HG03159 (cell line): ENCODE measurements at regions not wholly inside any gene's neighbourhood (a gene's known extent, or its start where the extent isn't known, plus 50 kb on each side); places are given as distances from the start of the nearest gene placed in this dataset.
A peak's percentile ranks its signal among the peaks of the same experiment; 100 is the strongest.
"Not testable (repeated sequence)": the region's sequence is repeated elsewhere in the genome, so short reads cannot be mapped to it uniquely, and the experiment has no call there.

Experiments used
- ATAC-seq: cut with Tn5 transposase; IDR thresholded peaks from one replicate; pipeline ENCODE4 v1.9.1; 2021; ENCODE audit warnings: mild to moderate bottlenecking, moderate library complexity; ENCODE audit not compliant: unreplicated experiment

DNA sequence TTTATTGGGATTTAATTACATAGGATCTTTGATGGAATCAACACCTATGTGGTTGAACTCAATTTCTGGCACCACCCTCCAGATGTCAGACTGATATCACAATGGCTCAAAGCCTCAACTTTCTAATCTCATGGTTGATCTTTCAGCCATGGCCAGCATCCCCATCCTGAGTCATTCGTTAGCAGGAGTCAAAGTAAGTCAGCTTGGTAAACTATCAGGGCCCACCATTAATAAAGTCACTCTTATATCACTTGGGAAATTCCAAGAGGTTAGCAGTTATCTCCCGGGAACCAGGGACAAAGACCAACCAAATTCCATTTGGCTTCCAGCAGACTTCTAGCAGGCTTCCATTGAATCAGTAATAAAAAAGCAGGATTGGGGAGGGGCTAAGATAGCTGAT is 50.7 kb upstream of the TNFSF4 start:
- ATAC-seq = no peak

DNA sequence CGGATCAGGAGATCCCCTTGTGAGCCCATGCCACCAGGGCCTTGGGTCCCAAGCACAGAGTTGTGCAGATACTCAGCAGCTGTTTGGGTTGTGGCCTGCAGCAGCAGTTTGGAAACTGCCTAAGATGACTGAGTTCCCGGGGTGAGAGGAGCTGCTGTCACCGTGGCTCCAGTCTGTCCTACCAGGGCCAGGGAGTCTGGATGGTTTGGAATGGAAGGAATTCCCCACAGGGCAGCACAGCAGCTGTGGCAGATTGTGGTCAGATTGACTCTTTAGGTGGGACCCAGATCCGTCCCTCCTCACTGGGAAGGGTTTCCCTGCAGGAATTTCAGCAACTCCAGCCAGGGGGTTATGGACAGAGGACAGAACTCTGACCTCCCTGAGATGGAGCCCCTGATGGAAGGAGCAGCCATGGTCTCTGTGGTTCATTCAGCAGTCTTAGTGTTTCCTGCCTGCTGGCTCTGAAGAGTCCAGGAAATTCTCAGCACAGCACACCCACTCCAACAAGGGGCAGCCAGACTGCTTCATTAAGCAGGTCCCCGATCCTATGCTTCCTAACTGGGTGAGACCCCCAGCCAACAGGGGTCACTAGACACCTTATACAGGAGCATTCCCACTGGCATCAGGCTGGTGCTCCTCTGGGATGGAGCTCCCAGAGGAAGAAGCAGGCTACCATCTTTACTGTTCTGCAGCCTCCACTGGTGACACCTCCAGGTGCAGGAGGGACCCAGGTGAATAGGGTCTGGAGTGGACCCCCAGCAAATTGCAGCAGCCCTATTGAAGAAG is 51.5 kb upstream of the TNFSF4 start:
- ATAC-seq = no peak

DNA sequence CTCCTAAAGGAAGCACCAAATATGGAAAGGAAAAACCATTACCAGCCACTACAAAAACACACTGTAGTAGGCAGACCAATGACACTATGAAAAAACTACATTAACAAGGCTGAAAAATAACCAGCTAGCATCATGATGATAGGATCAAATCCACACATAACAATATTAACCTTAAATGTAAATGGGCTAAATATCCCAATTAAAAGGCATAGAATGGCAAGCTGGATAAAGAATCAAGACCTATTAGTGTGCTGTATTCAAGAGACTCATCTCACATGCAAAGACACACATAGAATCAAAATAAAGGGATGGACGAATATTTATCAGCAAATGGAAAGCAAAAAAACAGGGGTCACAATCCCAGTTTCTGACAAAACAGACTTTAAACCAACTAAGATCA is 53.2 kb upstream of the TNFSF4 start:
- not testable (repeated sequence) for ATAC-seq

DNA sequence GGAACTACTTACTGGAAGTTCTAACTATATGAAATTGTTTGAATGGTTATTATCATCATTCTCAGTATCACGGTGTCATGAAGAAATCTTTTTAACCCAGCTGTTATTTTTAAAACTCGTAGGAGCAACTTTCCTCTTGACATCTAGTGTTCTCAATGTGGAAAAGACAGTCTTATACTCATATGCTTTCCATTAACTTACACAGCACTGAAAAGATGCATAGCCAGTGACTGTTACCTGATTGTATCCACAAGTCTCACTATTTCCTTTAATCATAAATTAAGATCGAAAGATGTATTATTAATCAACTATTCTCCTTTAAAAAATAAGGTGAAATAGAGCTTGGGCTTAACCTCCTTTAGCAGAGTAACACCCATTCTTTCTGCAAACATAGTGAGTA is 59.7 kb upstream of the TNFSF4 start:
- ATAC-seq = no peak

DNA sequence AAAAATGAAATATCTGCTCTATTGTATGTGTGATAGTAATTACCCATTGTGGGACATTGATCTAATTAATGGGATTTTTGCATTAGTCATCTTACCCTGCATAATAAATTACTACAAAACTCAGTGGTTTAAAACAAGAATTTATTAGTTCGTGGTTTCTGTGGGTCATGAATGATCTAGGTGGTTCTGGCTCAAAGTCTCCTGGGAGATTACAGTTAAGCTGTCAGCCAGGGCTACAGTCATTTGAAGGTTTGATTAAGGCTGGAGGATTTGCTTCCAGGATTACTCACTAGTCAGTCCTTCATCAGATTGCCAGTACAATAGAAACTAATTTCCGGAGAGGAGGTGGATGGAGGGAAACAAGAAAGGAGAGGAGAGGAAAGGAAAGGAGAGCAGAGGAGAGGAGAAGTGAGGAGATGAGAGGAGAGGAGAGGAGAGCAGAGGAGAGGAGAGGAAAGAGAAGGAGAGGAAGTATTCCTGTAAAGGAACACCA is 60.4 kb upstream of the TNFSF4 start:
- ATAC-seq = no peak

DNA sequence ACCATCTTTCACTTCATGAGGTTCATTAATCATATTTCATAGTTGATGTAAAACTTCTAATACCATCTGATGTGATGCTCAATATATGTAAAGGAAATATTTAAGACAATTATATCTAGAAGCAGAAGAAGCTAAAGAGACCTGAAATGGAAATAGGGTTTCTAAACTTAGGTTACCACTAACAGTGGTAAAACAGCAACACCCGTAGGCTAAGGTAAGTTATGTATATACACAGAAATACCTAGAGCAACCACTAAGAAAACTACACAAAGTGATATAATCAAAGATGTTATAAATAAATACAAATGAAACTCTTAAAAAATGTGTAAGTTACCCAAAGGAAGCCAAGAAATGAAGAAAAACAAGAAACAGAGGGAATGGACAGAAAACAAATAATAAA is 61.1 kb upstream of the TNFSF4 start:
- ATAC-seq = no peak

DNA sequence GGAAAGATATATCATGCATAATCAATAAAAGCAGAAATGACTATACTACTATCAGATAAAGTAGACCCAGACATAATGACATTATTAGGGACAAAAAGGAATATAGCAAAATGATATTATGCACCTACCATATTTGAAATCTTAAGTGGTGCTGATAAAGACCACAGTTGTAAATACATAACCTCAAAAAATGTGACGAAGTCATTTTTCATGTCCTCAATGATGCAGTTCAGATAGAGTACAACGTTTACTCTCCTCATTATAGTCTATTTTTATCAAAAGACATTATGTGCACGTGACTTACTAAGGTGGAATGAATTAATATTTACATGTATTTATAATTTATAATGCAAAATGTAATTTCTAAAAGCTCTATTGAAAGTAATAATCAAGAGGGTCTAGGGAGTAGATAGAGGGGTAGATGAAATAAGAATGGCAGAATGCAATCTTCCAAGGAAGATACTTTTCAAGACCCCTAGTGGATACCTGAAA is 61.7 kb upstream of the TNFSF4 start:
- no peak for ATAC-seq

DNA sequence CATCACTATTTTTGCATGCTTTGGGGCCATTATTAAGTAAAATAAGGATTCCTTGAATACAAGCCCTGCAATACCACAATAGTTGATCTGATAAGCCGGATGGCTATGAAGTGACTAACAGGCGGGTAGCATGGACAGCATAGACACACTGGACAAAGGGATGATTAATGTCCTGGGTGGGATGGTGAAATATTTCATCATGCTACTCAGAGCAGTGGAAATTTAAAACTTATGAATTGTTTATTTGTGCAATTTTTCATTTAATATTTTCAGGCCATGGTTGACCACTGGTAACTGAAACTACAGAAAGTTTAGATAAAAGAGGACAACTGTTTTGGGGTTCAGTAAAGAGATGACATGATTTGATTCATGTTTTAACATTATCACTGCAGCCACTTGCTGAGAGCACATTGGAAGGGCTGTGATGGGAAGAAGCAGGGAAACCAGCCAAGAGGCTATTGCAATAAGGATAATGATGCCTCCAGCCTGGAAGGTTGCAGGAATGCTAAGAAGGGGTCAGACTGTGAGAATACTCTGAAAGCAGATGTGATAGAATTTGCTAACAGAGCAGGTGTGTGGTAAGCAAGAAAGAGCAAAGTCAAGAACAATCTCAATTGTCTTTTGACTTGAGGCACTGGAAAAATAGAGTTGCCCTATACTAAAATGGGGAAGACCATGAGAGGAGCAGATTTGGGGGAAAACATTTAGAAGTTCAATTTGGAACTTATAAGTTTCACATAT is 62.5 kb upstream of the TNFSF4 start:
- ATAC-seq = no peak

DNA sequence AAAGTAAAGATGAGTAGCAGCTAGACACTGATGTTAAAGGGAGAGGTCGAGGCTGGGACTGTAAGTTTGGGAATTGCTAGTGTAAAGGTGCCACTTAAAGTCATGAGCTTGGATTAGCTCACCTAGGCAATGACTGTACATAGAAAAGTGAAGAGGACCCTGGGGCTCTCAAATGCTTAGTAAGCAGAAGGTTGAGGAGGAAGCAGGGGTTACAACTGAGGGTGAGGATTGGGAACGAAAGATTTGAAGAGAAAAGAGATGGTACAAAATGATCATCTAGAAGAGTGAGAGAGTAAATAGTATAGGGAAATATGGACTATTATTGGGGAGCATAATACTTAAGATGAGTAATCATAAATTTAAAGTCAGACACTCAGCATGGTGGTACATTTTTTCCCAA is 63.1 kb upstream of the TNFSF4 start:
- ATAC-seq = no peak

DNA sequence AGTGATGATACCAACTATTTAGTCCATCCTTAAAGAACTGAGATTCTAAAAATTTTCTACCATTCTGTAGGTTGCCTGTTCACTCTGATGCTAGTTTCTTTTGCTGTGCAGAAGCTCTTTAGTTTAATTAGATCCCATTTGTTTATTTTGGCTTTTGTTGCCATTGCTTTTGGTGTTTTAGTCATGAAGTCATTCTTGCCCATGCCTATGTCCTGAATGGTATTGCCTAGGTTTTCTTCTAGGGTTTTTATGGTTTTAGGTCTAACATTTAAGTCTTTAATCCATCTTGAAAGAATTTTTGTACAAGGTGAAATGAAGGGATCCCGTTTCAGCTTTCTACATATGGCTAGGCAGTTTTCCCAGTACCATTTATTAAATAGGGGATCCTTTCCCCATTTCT is 63.9 kb upstream of the TNFSF4 start:
- not testable (repeated sequence) for ATAC-seq

DNA sequence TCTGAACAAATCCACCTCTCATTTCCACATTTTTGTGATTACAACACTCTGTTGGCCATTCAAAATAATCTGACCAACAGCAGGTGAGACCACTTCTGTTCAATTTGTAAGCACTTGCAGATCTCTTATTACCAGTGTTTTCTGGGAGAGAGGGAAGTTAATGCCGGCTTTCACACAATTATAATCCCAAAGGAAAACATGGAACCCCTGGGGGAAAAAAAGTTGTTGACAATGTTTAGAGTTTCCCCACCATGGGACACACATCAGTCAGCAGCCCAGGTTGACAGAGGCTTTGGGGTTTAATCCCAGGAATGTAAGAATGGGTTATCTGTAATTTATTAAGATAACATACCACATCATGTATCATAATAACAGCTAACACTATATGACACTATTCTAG is 68.4 kb upstream of the TNFSF4 start:
- no peak for ATAC-seq

DNA sequence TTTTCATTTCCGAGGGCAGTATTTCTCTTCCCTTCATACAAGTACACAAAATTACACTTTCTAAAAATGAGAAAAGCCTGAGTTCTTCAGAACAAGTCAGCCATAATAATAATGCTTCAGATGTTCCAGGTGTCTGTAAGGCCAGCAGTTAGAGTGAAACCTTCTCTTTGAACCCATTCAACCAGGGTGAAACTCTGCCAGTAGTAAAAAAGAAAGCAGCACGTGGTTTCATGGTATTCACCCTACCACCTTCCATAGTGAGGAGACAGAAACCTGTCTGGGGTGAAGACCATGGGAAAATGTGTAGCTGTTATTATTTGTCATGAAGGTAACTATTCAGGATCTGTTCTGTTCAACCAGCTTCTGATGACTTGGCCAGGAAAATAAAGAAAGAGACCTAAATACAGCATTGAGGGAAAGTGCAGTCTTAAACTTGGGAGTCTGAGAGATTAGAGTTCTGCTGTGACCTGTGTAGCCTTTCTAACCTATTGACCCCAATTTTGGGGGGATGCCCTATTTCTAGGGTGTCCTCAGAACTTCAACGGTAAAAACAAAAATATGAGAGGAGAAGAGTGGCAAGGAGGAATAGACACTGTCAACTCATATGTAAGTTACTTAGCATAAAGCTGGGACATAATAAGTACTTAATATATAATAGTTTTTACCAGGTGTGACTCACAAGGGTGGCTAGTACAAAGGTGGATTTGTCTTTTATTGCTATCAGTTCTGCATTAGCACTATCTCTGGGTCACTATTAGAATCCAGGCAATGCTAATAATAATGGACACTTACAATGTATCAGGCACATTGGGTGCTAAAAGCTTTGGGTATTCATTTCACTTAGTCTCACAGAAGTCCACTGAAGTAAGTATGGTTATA is 70.0 kb upstream of the TNFSF4 start:
- ATAC-seq = peak; percentile 62

DNA sequence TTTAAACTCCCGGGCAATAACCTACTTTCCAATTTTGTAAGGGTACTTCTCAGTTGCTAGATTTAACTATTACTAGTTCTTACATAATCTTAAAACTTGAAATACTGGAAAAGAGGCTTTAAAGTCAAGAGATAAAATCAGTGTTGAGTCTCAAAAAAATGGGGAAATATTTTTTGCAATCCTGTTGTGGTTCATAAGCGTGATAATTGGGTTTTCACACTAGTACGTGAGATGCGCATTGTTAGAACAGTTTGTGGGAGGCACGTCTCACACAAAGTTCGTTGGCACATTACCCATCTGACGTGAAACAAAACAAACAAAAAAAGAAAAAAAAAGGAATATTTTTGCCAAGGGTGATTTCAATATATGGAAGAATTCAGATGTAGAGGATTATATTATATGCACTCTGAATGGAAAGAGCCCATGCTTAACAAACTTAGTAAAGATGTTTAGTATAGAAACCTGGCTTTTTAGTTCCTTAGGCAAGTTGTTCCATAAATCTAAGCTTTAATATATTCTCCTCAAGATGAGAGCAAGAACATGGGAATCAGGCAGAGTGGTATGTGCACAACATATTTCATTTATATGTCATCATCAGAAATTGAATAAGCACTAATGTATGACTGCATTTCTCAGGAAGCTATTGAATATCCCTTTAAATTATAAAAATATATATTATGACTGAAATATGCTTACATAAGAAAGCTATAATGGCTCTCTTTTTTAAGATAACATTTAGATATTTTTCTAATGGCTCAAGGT is 73.9 kb upstream of the TNFSF4 start:
- ATAC-seq = no peak

DNA sequence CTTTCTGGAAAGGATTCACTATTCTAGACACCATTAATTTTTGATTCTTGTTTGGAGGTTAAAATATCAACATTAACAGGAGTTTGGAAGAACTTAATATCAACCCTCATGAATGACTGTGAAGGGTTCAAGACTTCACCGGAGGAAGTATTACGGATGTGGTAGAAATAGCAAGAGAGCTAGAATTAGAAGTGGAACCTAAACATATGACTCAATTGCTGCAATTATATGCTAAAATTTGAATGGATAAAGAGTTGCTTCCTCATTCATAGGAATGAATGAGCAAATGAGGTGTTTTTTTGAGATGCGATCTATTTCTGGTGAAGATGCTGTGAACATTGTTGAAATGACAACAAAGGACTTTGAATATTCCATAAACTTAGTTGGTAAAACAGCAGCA is 77.9 kb upstream of the TNFSF4 start:
- ATAC-seq = no peak

DNA sequence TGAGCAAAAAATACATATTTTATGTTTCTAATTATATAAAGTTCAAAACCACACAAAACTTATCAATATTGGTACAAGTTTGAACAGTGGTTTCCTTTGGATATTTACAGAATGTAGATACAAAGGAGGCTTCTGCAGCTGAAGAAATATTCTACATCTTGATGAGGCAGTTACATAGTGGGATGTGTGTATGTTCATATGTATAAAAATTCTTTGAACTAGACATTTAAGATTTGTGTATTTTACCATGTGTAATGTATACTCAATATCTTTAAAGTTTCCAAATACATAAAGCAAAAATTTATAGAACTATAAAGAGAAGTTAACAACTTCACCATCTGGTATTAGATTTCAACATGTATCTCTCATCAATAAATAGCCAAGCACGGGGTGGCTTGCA is 80.7 kb upstream of the TNFSF4 start:
- ATAC-seq = no peak

DNA sequence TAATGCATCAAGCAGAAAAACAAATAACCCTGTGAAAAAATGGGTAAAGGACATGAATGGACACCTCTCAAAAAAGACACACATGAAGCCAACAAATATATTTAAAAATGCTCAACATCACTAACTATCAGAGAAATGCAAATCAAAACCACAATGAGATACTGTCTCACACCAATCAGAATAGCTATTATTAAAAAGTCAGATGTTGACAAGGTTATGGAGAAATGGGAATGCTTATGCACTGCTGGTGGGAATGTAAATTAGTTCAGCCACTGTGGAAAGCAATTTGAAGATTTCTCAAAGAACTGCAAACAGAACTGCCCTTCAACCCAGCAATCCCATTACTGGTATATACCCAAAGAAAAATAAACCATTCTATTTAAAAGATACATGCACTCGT is 86.6 kb upstream of the TNFSF4 start:
- ATAC-seq = no peak

DNA sequence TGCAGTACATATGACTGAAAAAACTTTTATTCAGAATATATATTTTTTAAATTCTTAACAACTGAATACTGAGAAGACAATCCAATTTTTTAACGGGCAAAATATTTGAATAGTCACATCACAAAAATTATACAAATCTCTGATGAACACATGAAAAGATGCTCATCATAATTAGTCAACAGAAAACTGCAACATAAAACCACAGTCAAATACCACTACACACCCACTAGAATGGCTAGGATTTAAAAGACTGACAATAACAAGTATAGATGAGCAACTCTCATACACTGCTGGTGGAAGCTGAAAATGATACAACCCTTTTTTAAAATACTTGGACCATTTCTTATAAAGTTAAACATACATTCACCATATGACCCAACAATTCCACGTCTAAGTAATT is 87.7 kb upstream of the TNFSF4 start:
- ATAC-seq = no peak

DNA sequence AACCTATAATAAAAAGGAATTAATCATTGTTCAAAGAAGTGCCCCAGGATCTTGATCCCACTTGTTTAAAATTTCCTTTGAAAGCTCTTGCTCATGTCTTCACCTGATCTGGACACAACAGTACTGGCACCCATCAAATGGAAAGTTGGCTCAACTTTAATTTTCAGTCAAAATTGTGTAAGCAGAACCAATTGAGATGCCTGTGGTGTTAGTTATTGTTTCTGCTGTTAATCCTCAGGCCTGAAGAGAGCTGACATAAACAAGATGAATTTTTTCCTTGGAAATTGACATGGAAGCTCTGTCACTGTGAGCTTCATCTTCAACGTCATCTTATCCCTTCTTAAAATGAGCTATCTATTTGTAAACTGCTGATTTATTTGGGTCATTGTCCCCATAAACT is 88.3 kb upstream of the TNFSF4 start:
- no peak for ATAC-seq

DNA sequence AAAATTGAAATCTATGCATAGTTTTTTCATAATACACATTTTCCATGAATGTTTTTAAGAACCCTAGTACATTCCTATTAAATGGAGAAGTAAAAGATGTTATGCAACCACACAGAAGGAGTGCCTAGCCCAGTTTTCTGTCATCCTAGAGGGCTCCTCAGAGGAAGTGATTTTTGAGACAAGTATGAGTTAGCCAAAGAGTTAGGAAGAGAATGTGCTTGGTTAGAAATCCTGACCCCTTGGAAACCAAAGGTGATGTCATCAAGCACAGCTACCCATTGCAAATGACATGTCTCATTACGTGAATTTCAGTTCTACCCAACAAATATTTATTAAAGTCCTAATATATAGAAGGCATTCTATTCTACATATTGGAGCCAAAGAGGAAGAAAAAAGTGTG is 88.9 kb upstream of the TNFSF4 start:
- ATAC-seq = no peak

DNA sequence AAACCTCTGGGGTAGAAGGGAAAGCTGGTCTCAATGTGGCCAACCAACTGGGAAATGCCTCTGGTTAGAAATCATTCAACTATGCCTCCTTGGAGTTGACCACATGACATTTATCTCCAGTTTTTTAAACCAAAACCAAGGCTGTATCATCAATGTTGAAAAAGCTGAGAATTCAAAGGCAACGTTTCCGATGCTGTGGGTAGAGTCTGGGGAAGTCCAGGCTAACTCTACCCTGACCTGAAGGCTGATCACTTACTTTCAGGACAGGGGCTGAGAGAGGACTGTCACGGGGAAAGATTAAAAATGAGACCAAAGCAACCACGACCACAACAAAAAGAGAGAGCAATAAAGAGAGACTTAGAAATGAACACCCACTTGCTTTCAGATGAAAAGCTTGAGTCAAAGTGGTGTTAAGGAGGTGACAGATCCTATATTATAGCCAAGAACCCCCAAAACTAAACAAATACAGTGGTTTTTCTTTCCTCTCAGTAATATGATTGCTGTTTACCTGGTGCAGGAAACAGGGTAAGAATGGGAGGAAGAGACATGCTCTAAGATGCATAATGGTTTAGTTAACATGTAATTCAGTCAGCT is 90.8 kb upstream of the TNFSF4 start:
- ATAC-seq = peak; percentile 85
